Smooth muscle cell (in vitro differentiated cells): ENCODE measurements at regions not wholly inside any gene's neighbourhood (a gene's known extent, or its start where the extent isn't known, plus 50 kb on each side); places are given as distances from the start of the nearest gene placed in this dataset.

ENCODE experiments used
- DNase-seq: peaks from one replicate; lab custom pipeline; 2025; ENCODE audit not compliant: unreplicated experiment; lab: John Stamatoyannopoulos, UW
- H2AFZ ChIP-seq: fragments of 200-600 bp; sonication (generic); 2 replicates; pipeline ENCODE4 v1.6.0; 2016; ENCODE audit warnings: antibody characterized with exemption, low read depth, mild to moderate bottlenecking
- H3F3A ChIP-seq: fragments of 200-600 bp; sonication (generic); 2 replicates; pipeline ENCODE4 v1.6.0; 2017; ENCODE audit warnings: antibody characterized with exemption, low read depth
- H3K27ac ChIP-seq: fragments of 200-600 bp; sonication (generic); 2 replicates; pipeline ENCODE4 v1.5.1; 2016; ENCODE audit warnings: low read depth, mild to moderate bottlenecking
- H3K27me3 ChIP-seq: fragments of 200-600 bp; sonication (generic); 2 replicates; pipeline ENCODE4 v1.6.1; 2016; ENCODE audit warnings: low read depth, mild to moderate bottlenecking
- H3K36me3 ChIP-seq: fragments of 200-600 bp; sonication (generic); 2 replicates; pipeline ENCODE4 v1.5.1; 2016; ENCODE audit warnings: low read depth
- H3K4me1 ChIP-seq: fragments of 200-600 bp; sonication (generic); 2 replicates; pipeline ENCODE4 v1.5.1; 2016; ENCODE audit warnings: low read depth
- H3K4me2 ChIP-seq: fragments of 200-600 bp; sonication (generic); 2 replicates; pipeline ENCODE4 v1.6.0; 2016; ENCODE audit warnings: mild to moderate bottlenecking
- H3K4me3 ChIP-seq: fragments of 200-600 bp; sonication (generic); 2 replicates; pipeline ENCODE4 v1.5.1; 2016; ENCODE audit warnings: mild to moderate bottlenecking
- H3K79me2 ChIP-seq: fragments of 200-600 bp; sonication (generic); 2 replicates; pipeline ENCODE4 v1.6.0; 2016; ENCODE audit warnings: low read depth, mild to moderate bottlenecking
- H3K9ac ChIP-seq: fragments of 200-600 bp; sonication (generic); 2 replicates; pipeline ENCODE4 v1.6.0; 2016; ENCODE audit warnings: low read depth
- H3K9me3 ChIP-seq: fragments of 200-600 bp; sonication (generic); replicated peaks from 2 replicates; pipeline ENCODE4 v1.5.1; 2016; ENCODE audit warnings: low read depth
- H4K20me1 ChIP-seq: fragments of 200-600 bp; sonication (generic); 2 replicates; pipeline ENCODE4 v1.6.0; 2016; ENCODE audit warnings: low read depth
- WGBS: methylation state at CpG from one replicate; pipeline ENCODE4 v1.1.7; 2016; ENCODE audit warnings: low lambda C conversion rate; 5-methylcytosine and 5-hydroxymethylcytosine counted together
- TF ChIP-seq, protein P1 (sequence below): fragments of 200-600 bp; sonication (generic); IDR thresholded peaks from 2 replicates; pipeline ENCODE4 v1.5.1; 2017; ENCODE audit warnings: borderline replicate concordance, mild to moderate bottlenecking, antibody characterized with exemption; ENCODE audit not compliant: insufficient read depth, poor library complexity, severe bottlenecking

DNA sequence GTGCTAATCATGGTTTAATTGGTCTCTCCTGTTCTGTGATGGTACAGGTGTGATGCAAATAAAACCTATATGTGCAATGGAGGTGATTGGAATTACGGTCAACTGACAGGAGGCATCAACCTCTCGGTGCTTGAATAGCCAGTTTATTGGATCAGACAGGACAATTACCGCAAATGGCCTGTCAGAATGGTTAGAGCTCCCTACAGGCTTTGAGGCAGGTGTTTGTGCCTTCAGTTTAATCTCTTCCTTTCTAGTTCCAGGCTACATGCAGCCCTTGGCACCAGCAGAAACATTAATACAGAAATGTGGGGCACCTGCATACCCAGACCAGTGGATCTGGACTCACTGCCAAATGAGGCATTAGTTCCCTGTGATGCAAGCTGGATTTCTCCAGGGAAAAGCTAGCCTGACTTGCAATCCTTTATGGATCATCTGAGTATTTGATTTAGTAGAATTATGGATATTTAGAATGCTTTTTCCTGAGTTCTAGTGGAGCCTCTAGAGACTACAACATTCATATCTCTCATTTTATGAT lies 128.6 kb downstream of the MAT2B start:
- no peak for DNase-seq
- Histone ChIP-seq H3K9me3 (no peaks in the 10 kb centered on the region), H3K27ac (no peak overlapping the region), H3K36me3 (no peaks in the 10 kb centered on the region), H3K4me2 (no peak overlapping the region), H3F3A (no peaks in the 10 kb centered on the region), H3K9ac (no peak overlapping the region), H3K27me3 (peaks cover 9% of the 10 kb centered on the region), H2AFZ (no peak overlapping the region), H4K20me1 (no peaks in the 10 kb centered on the region), H3K4me3 (no peak overlapping the region), H3K4me1 (no peaks in the 10 kb centered on the region), H3K79me2 (no peaks in the 10 kb centered on the region)
- 90% methylated on average over 3 of the region's 3 CpGs for WGBS
- TF ChIP-seq, protein P1, sequence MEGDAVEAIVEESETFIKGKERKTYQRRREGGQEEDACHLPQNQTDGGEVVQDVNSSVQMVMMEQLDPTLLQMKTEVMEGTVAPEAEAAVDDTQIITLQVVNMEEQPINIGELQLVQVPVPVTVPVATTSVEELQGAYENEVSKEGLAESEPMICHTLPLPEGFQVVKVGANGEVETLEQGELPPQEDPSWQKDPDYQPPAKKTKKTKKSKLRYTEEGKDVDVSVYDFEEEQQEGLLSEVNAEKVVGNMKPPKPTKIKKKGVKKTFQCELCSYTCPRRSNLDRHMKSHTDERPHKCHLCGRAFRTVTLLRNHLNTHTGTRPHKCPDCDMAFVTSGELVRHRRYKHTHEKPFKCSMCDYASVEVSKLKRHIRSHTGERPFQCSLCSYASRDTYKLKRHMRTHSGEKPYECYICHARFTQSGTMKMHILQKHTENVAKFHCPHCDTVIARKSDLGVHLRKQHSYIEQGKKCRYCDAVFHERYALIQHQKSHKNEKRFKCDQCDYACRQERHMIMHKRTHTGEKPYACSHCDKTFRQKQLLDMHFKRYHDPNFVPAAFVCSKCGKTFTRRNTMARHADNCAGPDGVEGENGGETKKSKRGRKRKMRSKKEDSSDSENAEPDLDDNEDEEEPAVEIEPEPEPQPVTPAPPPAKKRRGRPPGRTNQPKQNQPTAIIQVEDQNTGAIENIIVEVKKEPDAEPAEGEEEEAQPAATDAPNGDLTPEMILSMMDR, result no peak

GRCh38 chr5:163635631-163636030 lies 130.2 kb downstream of the MAT2B start:
- no peaks in the 10 kb centered on the region for H3K79me2 ChIP-seq
- no peaks in the 10 kb centered on the region for H3K9me3 ChIP-seq
- H3K27ac ChIP-seq, result no peak overlapping the region
- no peak overlapping the region for H3K4me3 ChIP-seq
- no peak overlapping the region for H2AFZ ChIP-seq
- H3K4me2 ChIP-seq, result no peak overlapping the region
- peaks cover 9% of the 10 kb centered on the region for H3K27me3 ChIP-seq
- H3F3A ChIP-seq, result no peaks in the 10 kb centered on the region
- H3K9ac ChIP-seq, result no peak overlapping the region
- no peaks in the 10 kb centered on the region for H3K36me3 ChIP-seq
- DNase-seq, result no peak
- 90% methylated on average over 2 of the region's 2 CpGs for whole genome bisulfite sequencing
- H4K20me1 ChIP-seq, result no peaks in the 10 kb centered on the region
- TF ChIP-seq, protein P1, result no peak
- H3K4me1 ChIP-seq, result no peaks in the 10 kb centered on the region

- Histone ChIP-seq H4K20me1 (no peaks in the 10 kb centered on the region), H3K9me3 (no peaks in the 10 kb centered on the region), H3K9ac (no peak overlapping the region), H3K4me3 (no peak overlapping the region), H3K36me3 (no peaks in the 10 kb centered on the region), H3K4me1 (no peaks in the 10 kb centered on the region), H3F3A (no peaks in the 10 kb centered on the region), H2AFZ (no peak overlapping the region), H3K27me3 (no peaks in the 10 kb centered on the region), H3K4me2 (no peak overlapping the region), H3K27ac (no peak overlapping the region), H3K79me2 (no peaks in the 10 kb centered on the region)
- DNase-seq, result no peak
- WGBS, result 65% methylated on average over 4 of the region's 4 CpGs
- TF ChIP-seq, protein P1, result no peak
Observed at GRCh38 chr5:163642904-163643303, 137.5 kb downstream of the MAT2B start.
